ENCODE measurements at regions not wholly inside any gene's neighbourhood (a gene's known extent, or its start where the extent isn't known, plus 50 kb on each side); places are given as distances from the start of the nearest gene placed in this dataset.
A peak's percentile ranks its signal among the peaks of the same experiment; 100 is the strongest.

DNA sequence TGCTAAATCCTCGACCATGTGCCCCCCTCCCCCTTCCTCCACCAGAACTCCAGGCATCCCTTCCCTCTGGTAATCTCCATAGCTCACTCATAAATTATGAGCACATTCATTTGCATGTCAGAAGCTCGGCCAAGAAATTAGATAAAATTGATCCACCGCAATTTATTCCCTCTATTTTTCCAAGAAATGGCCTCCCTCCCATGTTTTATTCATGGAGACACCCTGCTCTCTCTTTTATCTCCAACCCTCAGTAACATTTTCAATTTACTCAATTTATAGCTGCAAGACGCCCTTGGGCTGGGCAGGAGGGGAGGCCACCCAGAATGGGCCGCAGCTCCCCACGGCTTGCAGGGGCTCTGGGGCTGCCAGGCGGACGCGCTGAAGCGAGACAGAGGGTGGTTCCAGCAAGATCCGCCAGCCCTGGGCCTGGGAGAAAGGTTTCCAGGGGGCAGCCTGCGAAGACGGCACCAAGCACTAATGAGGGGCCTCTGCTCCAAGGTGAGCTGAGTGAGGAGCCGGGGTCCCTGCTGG lies 54.7 kb upstream of the ZNF423 start:
- DNase-seq, result no peak

DNA sequence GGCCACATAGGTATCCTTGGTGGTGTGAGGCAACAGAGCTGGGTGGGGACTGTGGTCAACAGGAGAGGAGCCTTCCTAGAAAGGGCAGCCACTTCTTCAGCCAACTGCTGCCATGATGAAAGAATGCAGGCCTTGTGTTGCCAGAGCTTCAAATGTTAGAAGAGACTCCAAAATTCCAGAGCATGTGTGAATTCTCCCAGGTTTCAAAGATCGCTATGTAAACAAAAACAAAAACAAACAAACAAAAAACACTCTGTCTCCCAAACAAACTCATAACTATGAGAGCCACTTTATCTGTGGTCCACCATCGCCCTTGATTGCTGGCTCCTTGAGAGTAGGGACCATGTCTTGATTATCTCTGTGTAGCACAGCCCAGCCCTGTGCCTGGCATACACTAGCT lies 55.5 kb upstream of the ZNF423 start:
- DNase-seq, result no peak

DNA sequence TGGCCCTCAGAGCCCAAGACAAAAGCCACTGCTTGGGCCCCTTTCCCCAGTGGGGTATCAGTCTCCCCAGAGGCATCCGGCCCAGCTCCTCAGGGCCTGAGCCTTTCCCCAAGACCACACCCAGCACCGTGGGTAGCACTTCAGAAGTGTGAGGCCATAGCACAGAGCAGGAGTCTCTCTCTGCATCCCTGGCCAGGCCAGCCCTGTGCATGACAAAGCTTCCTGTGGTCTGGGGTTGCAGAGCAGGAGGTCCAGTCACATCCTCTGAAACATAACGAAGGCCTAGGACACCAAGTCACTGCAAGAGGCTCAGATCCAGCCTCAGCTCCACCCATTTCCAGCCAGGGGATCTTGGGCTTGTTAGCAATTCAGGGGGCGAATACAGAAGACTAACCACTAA lies 56.8 kb upstream of the ZNF423 start:
- DNase-seq, result no peak

DNA sequence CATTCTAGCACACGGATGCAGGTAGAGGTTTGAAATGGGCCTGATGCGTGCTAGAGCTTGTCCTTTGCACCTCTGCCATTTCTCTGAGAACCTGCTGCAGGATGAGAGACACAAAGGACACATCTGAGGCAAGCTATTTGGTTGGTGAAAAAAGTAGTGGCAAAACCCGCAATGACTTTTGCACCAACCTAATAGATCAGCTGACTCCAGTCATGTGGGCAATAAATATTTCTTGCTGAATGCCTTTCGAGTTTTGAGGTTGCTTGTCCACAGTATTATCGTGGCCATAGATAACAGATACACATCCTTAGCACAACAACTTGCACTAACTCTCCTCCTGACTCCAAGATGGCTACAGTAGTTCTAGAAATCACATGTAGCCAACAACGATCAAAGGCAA lies 57.8 kb upstream of the ZNF423 start:
- no peak for DNase-seq

DNA sequence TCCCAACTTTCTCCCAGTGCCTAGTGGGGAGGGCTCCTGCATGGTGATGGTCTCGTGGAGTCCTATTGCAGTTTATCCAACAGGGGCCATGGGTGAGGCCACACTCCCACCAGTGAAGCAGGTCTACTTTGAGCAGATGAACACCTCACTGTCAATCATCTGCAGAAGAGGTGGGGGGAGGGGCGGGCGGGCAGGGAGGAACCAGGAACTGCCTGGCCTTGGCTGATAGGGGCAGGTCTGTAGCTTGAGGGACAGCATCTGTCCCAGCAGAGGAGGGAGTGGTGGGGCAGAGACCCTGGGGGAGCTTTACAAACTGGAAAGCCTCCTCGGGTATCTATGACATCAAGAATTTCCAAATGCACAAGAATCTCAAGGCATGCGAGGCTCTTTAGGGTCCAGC lies 58.7 kb upstream of the ZNF423 start:
- DNase-seq, result no peak

DNA sequence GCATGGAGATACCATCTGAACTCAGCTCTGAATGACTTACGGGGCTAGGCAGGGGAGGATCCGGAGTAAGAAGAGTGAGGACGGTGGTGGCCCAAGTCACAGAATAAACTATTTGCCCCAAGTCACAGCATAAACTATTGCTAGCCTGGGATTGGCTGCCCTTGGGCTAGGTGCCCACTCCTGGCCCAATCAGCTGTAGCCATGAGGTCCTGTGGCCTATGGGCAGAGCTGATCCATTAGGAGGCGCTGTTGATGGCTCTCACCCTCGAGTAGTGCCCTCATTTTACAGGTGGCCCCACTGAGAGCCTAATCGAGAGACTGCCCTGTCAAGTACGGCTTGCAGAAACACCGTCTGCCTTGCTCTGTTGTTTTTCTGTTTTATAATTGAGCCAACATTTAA lies 62.3 kb upstream of the ZNF423 start:
- no peak for DNase-seq

- DNase-seq, result no peak
Measured at GRCh38 chr16:49919327-49919726, 63.4 kb upstream of the ZNF423 start.

- DNase-seq, result no peak
Measured at GRCh38 chr16:49920397-49920796, 64.5 kb upstream of the ZNF423 start.

- no peak for DNase-seq
Measured at GRCh38 chr16:49921106-49921505, 65.2 kb upstream of the ZNF423 start.

- peak; percentile 12 for DNase-seq
Measured at GRCh38 chr16:49921791-49922456, 66.0 kb upstream of the ZNF423 start.

GRCh38 chr16:49923411-49923810 lies 67.5 kb upstream of the ZNF423 start:
- no peak for DNase-seq

DNA sequence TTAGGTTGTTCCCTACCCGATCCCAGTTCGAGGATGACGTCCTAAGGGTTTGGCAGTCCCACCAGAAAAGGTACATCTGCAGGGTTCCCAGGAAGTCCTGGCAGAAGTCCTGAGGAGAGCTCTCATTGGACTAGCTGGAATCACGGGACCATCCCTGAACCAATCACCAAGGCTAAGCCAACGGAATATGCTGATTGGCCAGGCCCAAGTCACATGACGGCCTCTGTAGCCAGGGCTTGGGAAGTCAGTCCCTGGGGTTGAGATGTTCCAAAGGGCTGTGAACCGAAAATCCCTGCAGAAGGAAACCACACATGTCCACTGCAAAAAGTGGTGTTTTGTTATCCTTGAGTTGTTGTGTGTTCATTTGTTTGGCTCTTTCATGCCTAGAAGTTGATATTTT lies 68.2 kb upstream of the ZNF423 start:
- no peak for DNase-seq

GRCh38 chr16:49926941-49927340 lies 71.0 kb upstream of the ZNF423 start:
- no peak for DNase-seq

- DNase-seq, result no peak
Measured at GRCh38 chr16:49928176-49929041, 72.5 kb upstream of the ZNF423 start.

DNA sequence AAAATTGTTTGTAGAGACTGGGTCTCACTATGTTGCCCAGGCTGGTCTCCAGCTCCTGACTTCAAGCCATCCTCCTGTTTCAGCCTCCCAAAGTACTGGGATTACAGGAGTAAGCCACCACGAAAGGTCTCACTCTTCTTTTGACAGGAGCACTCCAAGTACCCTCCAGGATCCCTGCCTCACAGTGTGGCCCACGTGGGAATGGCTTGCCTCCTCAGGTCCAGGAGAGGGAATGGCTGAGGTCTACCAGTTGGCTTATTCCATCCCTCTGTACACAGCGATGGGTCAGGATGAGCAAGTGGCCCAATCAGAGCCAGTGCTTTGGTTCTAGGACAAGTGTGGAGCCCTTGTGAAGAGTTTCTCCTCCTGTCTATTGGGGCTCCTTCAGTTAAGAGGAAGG lies 73.7 kb upstream of the ZNF423 start:
- DNase-seq, result no peak

DNA sequence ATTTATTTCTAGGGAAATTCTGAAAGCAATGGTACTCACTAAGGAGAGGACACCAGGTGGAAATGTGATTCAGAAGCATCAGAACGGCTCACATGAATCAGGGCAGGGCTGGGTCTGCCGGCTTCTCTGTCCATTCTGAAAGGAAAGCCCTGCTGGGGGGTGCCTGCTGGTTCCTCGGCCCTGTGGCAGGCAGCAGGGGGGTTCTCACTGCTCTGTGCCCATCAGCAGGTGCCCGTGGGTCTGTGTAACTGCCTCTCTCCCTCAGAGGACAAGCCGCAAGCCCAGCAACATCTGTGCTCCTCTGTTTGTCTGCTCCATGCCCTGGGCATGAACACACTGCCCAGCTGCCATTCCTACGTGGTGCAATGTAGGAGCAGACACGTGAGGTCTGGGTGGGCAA lies 74.9 kb upstream of the ZNF423 start:
- no peak for DNase-seq

DNA sequence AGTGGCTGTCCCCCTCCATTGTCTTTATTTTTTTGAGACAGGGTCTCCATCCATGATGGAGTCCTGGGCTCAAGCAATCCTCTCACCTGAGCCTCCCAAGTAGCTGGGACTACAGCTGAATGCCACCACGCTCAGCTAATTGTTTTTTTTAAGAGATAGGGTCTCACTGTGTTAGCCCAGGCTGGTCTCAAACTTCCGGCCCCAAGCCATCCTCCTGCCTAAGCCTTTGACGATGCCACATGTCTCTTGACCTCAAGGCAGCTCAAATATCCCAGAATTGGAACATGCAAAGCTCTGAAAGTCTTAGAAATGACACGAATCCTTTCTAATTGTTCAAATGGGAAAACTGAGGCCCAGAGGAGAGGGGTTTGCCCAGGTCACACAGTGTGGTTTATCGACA lies 75.4 kb upstream of the ZNF423 start:
- DNase-seq, result no peak

- DNase-seq, result no peak
Measured at GRCh38 chr16:49931916-49932315, 76.0 kb upstream of the ZNF423 start.

DNA sequence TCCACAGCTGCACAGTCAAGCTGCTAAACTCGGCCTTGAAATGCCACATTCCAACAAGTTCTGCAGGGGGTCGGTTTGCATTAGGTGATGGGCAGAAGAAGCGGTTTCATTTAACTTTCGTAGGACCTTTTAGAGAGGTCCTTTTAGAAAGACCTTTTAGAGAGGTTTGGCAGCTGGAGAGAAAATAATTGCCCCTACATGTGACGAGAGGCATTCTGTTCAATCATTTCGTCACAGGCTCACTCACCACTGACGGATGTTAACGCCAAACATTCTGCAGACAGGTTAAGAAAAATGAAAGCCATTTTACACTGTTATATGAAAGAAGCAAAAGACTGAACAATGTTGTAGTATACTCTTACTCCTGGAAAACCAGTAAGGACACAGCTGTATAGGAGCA lies 76.5 kb upstream of the ZNF423 start:
- no peak for DNase-seq

DNA sequence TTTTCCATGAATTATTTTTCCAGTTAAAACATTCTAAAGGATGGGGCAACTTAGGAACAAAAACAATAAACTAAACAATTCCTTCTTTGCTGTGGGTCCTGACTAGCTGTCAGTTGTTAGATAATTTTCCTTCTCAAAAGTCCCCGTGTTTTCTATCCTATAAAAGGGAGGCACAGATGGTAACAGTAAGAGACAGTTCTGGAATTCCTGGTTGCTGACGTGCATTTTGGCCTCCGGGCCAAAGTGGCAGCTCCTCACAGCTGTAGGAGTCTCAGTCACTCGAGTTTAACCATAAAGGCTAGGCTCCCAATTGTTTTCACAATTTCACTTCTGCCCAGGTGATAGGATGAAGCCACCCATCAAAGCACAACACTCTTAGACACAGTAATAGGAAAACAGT lies 77.0 kb upstream of the ZNF423 start:
- DNase-seq, result no peak

- no peak for DNase-seq
Measured at GRCh38 chr16:49936791-49937190, 80.9 kb upstream of the ZNF423 start.

DNA sequence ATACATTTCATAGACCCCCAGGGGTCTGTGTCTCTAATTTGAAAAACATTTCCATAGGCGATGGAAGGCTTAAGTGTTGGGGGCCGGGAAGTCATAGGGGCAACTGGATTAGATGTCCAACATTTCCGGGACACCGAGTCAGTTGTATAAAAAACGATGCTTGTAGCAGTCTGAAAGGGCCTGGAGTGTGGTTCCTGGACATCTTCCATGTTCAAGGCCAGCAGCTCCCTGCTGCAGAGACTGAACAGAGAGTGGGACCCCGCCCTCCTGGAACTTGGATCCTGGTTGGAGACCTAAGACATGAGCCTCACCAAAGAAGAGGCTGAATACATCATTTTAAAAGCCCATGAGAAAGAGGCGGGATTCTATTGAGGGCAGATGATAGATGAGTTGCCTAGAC lies 82.0 kb upstream of the ZNF423 start:
- DNase-seq, result no peak

DNA sequence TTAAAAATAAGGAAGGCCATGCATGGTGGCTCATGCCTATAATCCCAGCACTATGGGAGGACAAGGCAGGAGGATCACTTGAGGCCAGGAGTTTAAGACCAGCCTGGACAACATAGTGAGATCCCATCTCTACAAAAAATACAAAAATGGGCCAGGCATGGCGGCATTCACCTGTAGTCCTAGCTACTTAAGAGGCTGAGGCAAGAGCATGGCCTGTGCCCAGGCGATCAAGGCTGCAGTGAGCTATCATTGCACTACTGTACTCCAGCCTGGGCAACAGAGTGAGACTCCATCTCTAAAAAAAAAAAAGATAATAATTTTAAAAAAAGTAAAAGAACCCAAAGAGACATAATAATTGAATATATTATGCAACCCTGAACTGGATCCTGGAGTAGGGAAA lies 83.6 kb upstream of the ZNF423 start:
- no peak for DNase-seq

GRCh38 chr16:49940464-49941224 lies 84.4 kb upstream of the CNEP1R1 start:
- DNase-seq, result no peak
